H7 (cell line): ENCODE measurements at regions not wholly inside any gene's neighbourhood (a gene's known extent, or its start where the extent isn't known, plus 50 kb on each side); places are given as distances from the start of the nearest gene placed in this dataset.
"Not testable (repeated sequence)": the region's sequence is repeated elsewhere in the genome, so short reads cannot be mapped to it uniquely, and the experiment has no call there.

Source experiments
- DNase-seq: peaks from one replicate; pipeline ENCODE4 v3.0.0; 2012
- H3K27me3 ChIP-seq: 2 replicates; pipeline ENCODE4 v1.6.0; 2011; ENCODE audit warnings: mild to moderate bottlenecking, low read length; ENCODE audit not compliant: control insufficient read depth, insufficient read depth
- H3K36me3 ChIP-seq: replicated peaks from 2 replicates; pipeline ENCODE4 v1.5.1; 2011; ENCODE audit warnings: low read length; ENCODE audit not compliant: control insufficient read depth, insufficient read depth
- H3K4me3 ChIP-seq: 2 replicates; pipeline ENCODE4 v1.5.1; 2011; ENCODE audit warnings: low read depth, mild to moderate bottlenecking, control low read depth, low read length, moderate library complexity; ENCODE audit not compliant: insufficient read depth

GRCh38 chr2:234374150-234374508 is 122.8 kb downstream of the ARL4C start:
- no peak overlapping the region for H3K4me3 ChIP-seq
- H3K36me3 ChIP-seq: no peaks in the 10 kb centered on the region
- no peaks in the 10 kb centered on the region for H3K27me3 ChIP-seq
- DNase-seq: no peak

- H3K27me3 ChIP-seq: no peaks in the 10 kb centered on the region
- DNase-seq: no peak
- no peak overlapping the region for H3K4me3 ChIP-seq
- H3K36me3 ChIP-seq: no peaks in the 10 kb centered on the region
These were observed 123.3 kb downstream of the ARL4C start for GRCh38 chr2:234373481-234374149.

- Histone ChIP-seq H3K4me3 (no peak overlapping the region), H3K27me3 (no peaks in the 10 kb centered on the region), H3K36me3 (no peaks in the 10 kb centered on the region)
- DNase-seq: no peak
These were observed 123.8 kb downstream of the ARL4C start for GRCh38 chr2:234373060-234373459.

- Histone ChIP-seq H3K4me3 (no peak overlapping the region), H3K36me3 (no peaks in the 10 kb centered on the region), H3K27me3 (no peaks in the 10 kb centered on the region)
- no peak for DNase-seq
These were observed 124.4 kb downstream of the ARL4C start for GRCh38 chr2:234372506-234372905.

GRCh38 chr2:234368861-234369261 is 128.0 kb downstream of the ARL4C start:
- peak; percentile 25 for DNase-seq
- Histone ChIP-seq H3K27me3 (no peaks in the 10 kb centered on the region), H3K4me3 (no peak overlapping the region), H3K36me3 (no peaks in the 10 kb centered on the region)

- no peak for DNase-seq
- H3K4me3 ChIP-seq: no peak overlapping the region
- no peaks in the 10 kb centered on the region for H3K36me3 ChIP-seq
- H3K27me3 ChIP-seq: no peaks in the 10 kb centered on the region
These were observed 130.0 kb downstream of the ARL4C start for GRCh38 chr2:234366891-234367290.

GRCh38 chr2:234364661-234365060 is 132.2 kb downstream of the ARL4C start:
- DNase-seq: no peak
- Histone ChIP-seq H3K36me3 (no peaks in the 10 kb centered on the region), H3K27me3 (no peaks in the 10 kb centered on the region), H3K4me3 (no peak overlapping the region)

- no peaks in the 10 kb centered on the region for H3K27me3 ChIP-seq
- no peak overlapping the region for H3K4me3 ChIP-seq
- DNase-seq: no peak
These were observed 133.1 kb downstream of the ARL4C start for GRCh38 chr2:234363647-234364294.

GRCh38 chr2:234363011-234363487 is 133.8 kb downstream of the ARL4C start:
- Histone ChIP-seq H3K27me3 (no peaks in the 10 kb centered on the region), H3K36me3 (no peaks in the 10 kb centered on the region), H3K4me3 (no peak overlapping the region)
- peak; percentile 71 for DNase-seq

More at GRCh38 chr2:234363647-234364294, 133.1 kb downstream of the ARL4C start:
- H3K36me3 ChIP-seq: no peaks in the 10 kb centered on the region

GRCh38 chr2:234360313-234360975 is 136.4 kb downstream of the ARL4C start:
- H3K27me3 ChIP-seq, DNase-seq, H3K4me3 ChIP-seq, H3K36me3 ChIP-seq: not testable (repeated sequence)

GRCh38 chr2:234357666-234358065 is 139.2 kb downstream of the ARL4C start:
- Histone ChIP-seq H3K27me3 (no peaks in the 10 kb centered on the region), H3K4me3 (no peak overlapping the region), H3K36me3 (no peaks in the 10 kb centered on the region)
- DNase-seq: no peak

GRCh38 chr2:234355808-234356365 is 141.0 kb downstream of the ARL4C start:
- no peak for DNase-seq
- H3K4me3 ChIP-seq: no peak overlapping the region
- H3K27me3 ChIP-seq: no peaks in the 10 kb centered on the region
- H3K36me3 ChIP-seq: no peaks in the 10 kb centered on the region

GRCh38 chr2:234355021-234355720 is 141.7 kb downstream of the ARL4C start:
- Histone ChIP-seq H3K4me3 (no peak overlapping the region), H3K27me3 (no peaks in the 10 kb centered on the region), H3K36me3 (no peaks in the 10 kb centered on the region)
- DNase-seq: no peak

- Histone ChIP-seq H3K4me3 (no peak overlapping the region), H3K27me3 (no peaks in the 10 kb centered on the region), H3K36me3 (no peaks in the 10 kb centered on the region)
- no peak for DNase-seq
These were observed 144.6 kb downstream of the ARL4C start for GRCh38 chr2:234352270-234352669.
